ENCODE measurements at regions not wholly inside any gene's neighbourhood (a gene's known extent, or its start where the extent isn't known, plus 50 kb on each side); places are given as distances from the start of the nearest gene placed in this dataset.

- Mint-ChIP-seq H3K4me3 (no peak overlapping the region), H3K36me3 (ENCODE audit: low read depth) (no peaks in the 10 kb centered on the region), H3K4me1 (no peaks in the 10 kb centered on the region), H3K9me3 (no peaks in the 10 kb centered on the region), H3K27ac (no peak overlapping the region), H3K27me3 (peaks cover 2% of the 10 kb centered on the region)
- DNase-seq (no peak), ATAC-seq (ENCODE audit: low read depth) (no peak)
- TF ChIP-seq CTCF (IDR thresholded peaks at IDR 0.05) = no peak
- POLR2A ChIA-PET = no interaction called here
- CTCF ChIA-PET = no interaction called here
- intact Hi-C loops (cut with micrococcal nuclease) = no loop called here
Observed at GRCh38 chr12:125470838-125471783, 405.9 kb downstream of the AACS start.

GRCh38 chr12:125473501-125473900 lies 408.3 kb downstream of the AACS start:
- H3K27ac Mint-ChIP-seq = no peak overlapping the region
- no peaks in the 10 kb centered on the region for H3K36me3 Mint-ChIP-seq (ENCODE audit: low read depth)
- TF ChIP-seq CTCF (IDR thresholded peaks at IDR 0.05) = no peak
- CTCF ChIA-PET = no interaction called here
- H3K4me1 Mint-ChIP-seq = no peaks in the 10 kb centered on the region
- no peaks in the 10 kb centered on the region for H3K9me3 Mint-ChIP-seq
- H3K27me3 Mint-ChIP-seq = peaks cover 12% of the 10 kb centered on the region
- intact Hi-C loops (cut with micrococcal nuclease) = no loop called here
- ATAC-seq (ENCODE audit: low read depth) (no peak), DNase-seq (no peak)
- H3K4me3 Mint-ChIP-seq = no peak overlapping the region
- POLR2A ChIA-PET = no interaction called here

GRCh38 chr12:125487336-125487735 lies 422.1 kb downstream of the AACS start:
- no peak for TF ChIP-seq CTCF (IDR thresholded peaks at IDR 0.05)
- POLR2A ChIA-PET = no interaction called here

GRCh38 chr12:125491553-125491952 lies 426.3 kb downstream of the AACS start:
- Mint-ChIP-seq H3K27me3 (no peaks in the 10 kb centered on the region), H3K4me3 (no peak overlapping the region), H3K27ac (no peak overlapping the region), H3K9me3 (peaks cover 12% of the 10 kb centered on the region), H3K36me3 (ENCODE audit: low read depth) (no peaks in the 10 kb centered on the region), H3K4me1 (no peaks in the 10 kb centered on the region)
- intact Hi-C loops (cut with micrococcal nuclease) = no loop called here
- no peak for ATAC-seq (ENCODE audit: low read depth)
- CTCF ChIA-PET = no interaction called here
- POLR2A ChIA-PET = no interaction called here
- no peak for DNase-seq
- no peak for TF ChIP-seq CTCF (IDR thresholded peaks at IDR 0.05)

More at GRCh38 chr12:125487336-125487735, 422.1 kb downstream of the AACS start:
- Mint-ChIP-seq H3K27ac (no peak overlapping the region), H3K4me1 (no peaks in the 10 kb centered on the region), H3K4me3 (no peak overlapping the region), H3K27me3 (no peaks in the 10 kb centered on the region), H3K9me3 (peaks cover 8% of the 10 kb centered on the region), H3K36me3 (ENCODE audit: low read depth) (no peaks in the 10 kb centered on the region)
- intact Hi-C loops (cut with micrococcal nuclease) = no loop called here
- CTCF ChIA-PET = no interaction called here
- ATAC-seq (ENCODE audit: low read depth) (no peak), DNase-seq (no peak)

- no peak for TF ChIP-seq CTCF (IDR thresholded peaks at IDR 0.05)
- Mint-ChIP-seq H3K9me3 (peaks cover 5% of the 10 kb centered on the region), H3K27me3 (no peaks in the 10 kb centered on the region), H3K36me3 (ENCODE audit: low read depth) (no peaks in the 10 kb centered on the region), H3K4me3 (no peak overlapping the region), H3K4me1 (no peaks in the 10 kb centered on the region), H3K27ac (no peak overlapping the region)
- ChIA-PET POLR2A (no interaction called here), CTCF (no interaction called here)
- intact Hi-C loops (cut with micrococcal nuclease) = no loop called here
- ATAC-seq (ENCODE audit: low read depth) = no peak
- DNase-seq = no peak
Observed at GRCh38 chr12:125492354-125493270, 427.4 kb downstream of the AACS start.

Data from activated B cell treated with CpG ODN at 0.5 μM for 24 hours (primary cell).